MM.1S (cell line): ENCODE measurements at regions not wholly inside any gene's neighbourhood (a gene's known extent, or its start where the extent isn't known, plus 50 kb on each side); places are given as distances from the start of the nearest gene placed in this dataset.

Experiments used
- DNase-seq: peaks from one replicate; pipeline ENCODE4 v3.0.0-alpha.2; 2015
- H2AFZ ChIP-seq: fragments of 300-600 bp; sonication (generic); 2 replicates; pipeline ENCODE4 v1.6.0; 2016; ENCODE audit warnings: antibody characterized with exemption, low read length
- H3F3A ChIP-seq: fragments of 300-600 bp; sonication (generic); 2 replicates; pipeline ENCODE4 v1.6.1; 2016; ENCODE audit warnings: mild to moderate bottlenecking, antibody characterized with exemption, low read length, moderate library complexity, mixed read lengths; ENCODE audit not compliant: insufficient read depth
- H3K27ac ChIP-seq: fragments of 300-600 bp; sonication (generic); 2 replicates; pipeline ENCODE4 v1.5.1; 2016; ENCODE audit warnings: mild to moderate bottlenecking, low read length
- H3K27me3 ChIP-seq: fragments of 300-600 bp; sonication (generic); replicated peaks from 2 replicates; pipeline ENCODE4 v1.6.0; 2016; ENCODE audit warnings: low read length; ENCODE audit not compliant: insufficient read depth
- H3K36me3 ChIP-seq: fragments of 300-600 bp; sonication (generic); replicated peaks from 2 replicates; pipeline ENCODE4 v1.6.1; 2016; ENCODE audit warnings: mild to moderate bottlenecking, low read length, mixed read lengths; ENCODE audit not compliant: insufficient read depth
- H3K4me1 ChIP-seq: fragments of 300-600 bp; sonication (generic); 2 replicates; pipeline ENCODE4 v1.6.1; 2016; ENCODE audit warnings: low read length, mixed read lengths
- H3K4me2 ChIP-seq: fragments of 300-600 bp; sonication (generic); 2 replicates; pipeline ENCODE4 v1.6.0; 2016; ENCODE audit warnings: low read depth, low read length
- H3K4me3 ChIP-seq: fragments of 300-600 bp; sonication (generic); 2 replicates; pipeline ENCODE4 v1.5.1; 2016; ENCODE audit warnings: low read length, mixed read lengths
- H3K79me2 ChIP-seq: fragments of 300-600 bp; sonication (generic); 2 replicates; pipeline ENCODE4 v1.6.1; 2016; ENCODE audit warnings: mixed run types, low read length, mixed read lengths
- H3K9ac ChIP-seq: fragments of 300-600 bp; sonication (generic); 2 replicates; pipeline ENCODE4 v1.6.1; 2016; ENCODE audit warnings: low read length, mixed read lengths
- H3K9me2 ChIP-seq: fragments of 300-600 bp; sonication (generic); replicated peaks from 2 replicates; pipeline ENCODE4 v1.6.1; 2016; ENCODE audit warnings: mild to moderate bottlenecking, low read length, mixed read lengths; ENCODE audit not compliant: insufficient read depth
- H3K9me3 ChIP-seq: fragments of 300-600 bp; sonication (generic); replicated peaks from 2 replicates; pipeline ENCODE4 v1.6.1; 2016; ENCODE audit warnings: mild to moderate bottlenecking, low read length, mixed read lengths; ENCODE audit not compliant: insufficient read depth
- H4K20me1 ChIP-seq: fragments of 300-600 bp; sonication (generic); 2 replicates; pipeline ENCODE4 v1.6.1; 2016; ENCODE audit warnings: mild to moderate bottlenecking, low read length, moderate library complexity, mixed read lengths; ENCODE audit not compliant: insufficient read depth
- EZH2 ChIP-seq: fragments of 300-600 bp; sonication (generic); optimal IDR thresholded peaks from 2 replicates; pipeline ENCODE3; 2017; ENCODE audit warnings: low read depth, mild to moderate bottlenecking, antibody characterized with exemption, low read length, mixed read lengths
- EZH2phosphoT487 ChIP-seq: fragments of 300-600 bp; sonication (generic); IDR thresholded peaks from 2 replicates; pipeline ENCODE4 v1.6.1; 2018; ENCODE audit warnings: antibody characterized with exemption, low read length
- TF ChIP-seq, protein P1 (sequence below): fragments of 300-600 bp; sonication (generic); IDR thresholded peaks from 2 replicates; pipeline ENCODE4 v1.5.1; 2016; ENCODE audit warnings: antibody characterized with exemption, low read length, mixed read lengths

DNA sequence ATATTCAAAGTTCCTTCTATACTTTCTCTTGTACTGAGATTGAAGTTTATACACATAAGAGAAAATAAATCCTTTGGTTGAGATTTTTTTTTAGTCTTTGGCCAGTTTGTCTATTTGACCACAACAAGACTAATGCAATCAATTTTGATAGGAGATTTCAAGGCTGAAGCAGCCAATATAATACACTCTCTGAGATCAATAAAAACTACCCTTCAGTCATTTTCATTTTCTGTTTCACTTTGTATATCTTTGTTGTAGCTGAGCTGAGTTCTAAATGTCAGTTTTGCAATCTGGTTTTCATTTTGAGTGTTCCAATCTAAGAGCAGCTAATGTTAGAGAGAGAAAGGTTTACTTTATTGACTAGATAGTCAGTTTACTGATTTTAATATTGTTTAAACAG lies 623.8 kb upstream of the ROBO1 start:
- H3F3A ChIP-seq: no peaks in the 10 kb centered on the region
- no peaks in the 10 kb centered on the region for H3K79me2 ChIP-seq
- H2AFZ ChIP-seq: peak overlapping the region; percentile 35
- no peak overlapping the region; the same call in 1 of the 2 replicates for H3K4me3 ChIP-seq
- peak overlapping the region; percentile 26; the same call in 1 of the 2 replicates for H3K4me2 ChIP-seq
- H3K9me3 ChIP-seq: no peaks in the 10 kb centered on the region
- no peaks in the 10 kb centered on the region for H3K27me3 ChIP-seq
- TF ChIP-seq EZH2: no peak
- TF ChIP-seq EZH2phosphoT487: no peak
- DNase-seq: peak; percentile 47
- no peaks in the 10 kb centered on the region for H4K20me1 ChIP-seq
- no peak overlapping the region for H3K9ac ChIP-seq
- H3K36me3 ChIP-seq: no peaks in the 10 kb centered on the region
- H3K4me1 ChIP-seq: no peaks in the 10 kb centered on the region; the same call in 1 of the 2 replicates
- no peak overlapping the region for H3K27ac ChIP-seq
- no peaks in the 10 kb centered on the region for H3K9me2 ChIP-seq

DNA sequence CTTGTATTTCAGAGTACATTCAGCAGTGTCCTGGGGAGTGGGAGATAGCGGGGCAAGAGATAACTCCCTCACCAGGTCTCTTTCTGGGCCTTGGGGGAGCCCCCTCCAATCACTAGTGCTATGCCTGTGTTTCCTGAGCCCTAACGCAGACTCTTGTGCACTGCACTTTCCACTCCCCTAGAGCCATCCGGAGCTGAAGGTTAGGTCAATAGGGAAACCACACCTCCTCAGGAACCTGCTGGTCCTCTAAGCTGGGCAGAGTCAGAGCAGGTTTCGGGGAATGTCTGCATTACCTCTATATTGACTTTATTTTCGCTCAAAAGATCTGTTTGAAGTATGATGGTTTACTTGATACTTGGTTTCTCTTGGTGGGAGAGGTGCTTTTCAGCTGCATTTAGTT lies 617.0 kb upstream of the ROBO1 start:
- H3F3A ChIP-seq: no peaks in the 10 kb centered on the region
- H3K79me2 ChIP-seq: no peaks in the 10 kb centered on the region
- no peaks in the 10 kb centered on the region for H3K9me3 ChIP-seq
- no peaks in the 10 kb centered on the region for H4K20me1 ChIP-seq
- H3K9ac ChIP-seq: no peak overlapping the region
- H2AFZ ChIP-seq: no peak overlapping the region
- no peaks in the 10 kb centered on the region for H3K27me3 ChIP-seq
- TF ChIP-seq EZH2 (no peak), EZH2phosphoT487 (no peak)
- TF ChIP-seq, protein P1, sequence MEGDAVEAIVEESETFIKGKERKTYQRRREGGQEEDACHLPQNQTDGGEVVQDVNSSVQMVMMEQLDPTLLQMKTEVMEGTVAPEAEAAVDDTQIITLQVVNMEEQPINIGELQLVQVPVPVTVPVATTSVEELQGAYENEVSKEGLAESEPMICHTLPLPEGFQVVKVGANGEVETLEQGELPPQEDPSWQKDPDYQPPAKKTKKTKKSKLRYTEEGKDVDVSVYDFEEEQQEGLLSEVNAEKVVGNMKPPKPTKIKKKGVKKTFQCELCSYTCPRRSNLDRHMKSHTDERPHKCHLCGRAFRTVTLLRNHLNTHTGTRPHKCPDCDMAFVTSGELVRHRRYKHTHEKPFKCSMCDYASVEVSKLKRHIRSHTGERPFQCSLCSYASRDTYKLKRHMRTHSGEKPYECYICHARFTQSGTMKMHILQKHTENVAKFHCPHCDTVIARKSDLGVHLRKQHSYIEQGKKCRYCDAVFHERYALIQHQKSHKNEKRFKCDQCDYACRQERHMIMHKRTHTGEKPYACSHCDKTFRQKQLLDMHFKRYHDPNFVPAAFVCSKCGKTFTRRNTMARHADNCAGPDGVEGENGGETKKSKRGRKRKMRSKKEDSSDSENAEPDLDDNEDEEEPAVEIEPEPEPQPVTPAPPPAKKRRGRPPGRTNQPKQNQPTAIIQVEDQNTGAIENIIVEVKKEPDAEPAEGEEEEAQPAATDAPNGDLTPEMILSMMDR: no peak
- H3K27ac ChIP-seq: no peak overlapping the region
- H3K4me1 ChIP-seq: no peaks in the 10 kb centered on the region
- H3K4me2 ChIP-seq: no peak overlapping the region
- no peak for DNase-seq
- no peaks in the 10 kb centered on the region for H3K9me2 ChIP-seq
- no peaks in the 10 kb centered on the region for H3K36me3 ChIP-seq
- no peak overlapping the region for H3K4me3 ChIP-seq

DNA sequence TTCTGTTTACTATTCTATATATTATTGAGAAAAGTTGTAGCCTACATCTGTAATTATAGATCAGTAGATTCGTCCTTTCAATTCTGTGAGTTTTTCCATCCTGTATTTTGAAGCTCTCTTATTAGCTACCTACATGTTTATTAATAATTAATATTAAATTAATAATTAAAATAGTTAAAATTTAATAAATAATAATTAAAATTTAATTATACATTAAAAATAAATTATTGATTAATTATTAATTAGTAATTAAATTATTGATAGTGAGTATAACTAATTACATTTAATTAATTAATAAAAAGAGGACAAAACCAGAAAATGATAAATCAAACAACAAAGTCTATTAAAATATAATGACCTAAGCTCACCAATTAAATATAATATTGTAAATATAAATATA lies 606.6 kb upstream of the ROBO1 start:
- Histone ChIP-seq H4K20me1 (no peaks in the 10 kb centered on the region), H3K4me2 (no peak overlapping the region), H2AFZ (no peak overlapping the region), H3K9me3 (no peaks in the 10 kb centered on the region), H3K9me2 (no peaks in the 10 kb centered on the region), H3K4me1 (no peaks in the 10 kb centered on the region), H3K79me2 (no peaks in the 10 kb centered on the region), H3K27ac (no peak overlapping the region), H3K4me3 (no peak overlapping the region), H3K27me3 (no peaks in the 10 kb centered on the region), H3F3A (no peaks in the 10 kb centered on the region), H3K36me3 (no peaks in the 10 kb centered on the region), H3K9ac (no peak overlapping the region)
- no peak for DNase-seq
- TF ChIP-seq EZH2: no peak
- TF ChIP-seq, protein P1: no peak
- no peak for TF ChIP-seq EZH2phosphoT487

DNA sequence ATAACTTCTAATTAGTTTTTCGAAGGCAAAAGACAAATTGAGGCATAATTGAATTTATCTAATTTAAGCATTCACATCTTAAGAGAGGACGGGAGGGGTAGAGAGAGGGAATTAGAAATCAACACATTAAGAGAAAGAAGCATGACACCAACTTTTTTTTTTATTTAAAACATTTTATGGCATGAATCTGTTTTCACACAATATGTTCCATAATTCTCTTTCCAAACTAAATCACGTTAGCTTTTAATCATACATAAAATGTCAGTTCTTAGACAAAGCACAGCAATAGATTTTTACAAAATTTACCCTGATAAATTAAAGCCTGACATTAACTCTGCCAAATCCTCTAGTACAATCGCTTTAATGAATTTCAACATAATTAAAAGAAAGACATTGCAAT lies 600.8 kb upstream of the ROBO1 start:
- no peaks in the 10 kb centered on the region for H3F3A ChIP-seq
- TF ChIP-seq EZH2 (no peak), EZH2phosphoT487 (no peak)
- TF ChIP-seq, protein P1: no peak
- no peaks in the 10 kb centered on the region for H3K9me2 ChIP-seq
- H3K27me3 ChIP-seq: no peaks in the 10 kb centered on the region
- H2AFZ ChIP-seq: no peak overlapping the region
- H3K36me3 ChIP-seq: no peaks in the 10 kb centered on the region
- H3K4me3 ChIP-seq: no peak overlapping the region
- no peak for DNase-seq
- no peak overlapping the region for H3K4me2 ChIP-seq
- no peak overlapping the region for H3K9ac ChIP-seq
- no peaks in the 10 kb centered on the region for H3K4me1 ChIP-seq
- no peaks in the 10 kb centered on the region for H3K79me2 ChIP-seq
- no peaks in the 10 kb centered on the region for H4K20me1 ChIP-seq
- H3K27ac ChIP-seq: no peak overlapping the region
- H3K9me3 ChIP-seq: no peaks in the 10 kb centered on the region
